GM10248 (cell line): ENCODE measurements at regions not wholly inside any gene's neighbourhood (a gene's known extent, or its start where the extent isn't known, plus 50 kb on each side); places are given as distances from the start of the nearest gene placed in this dataset.

Source experiments
- CTCF ChIA-PET: fragments of 300-600 bp; sonication (Branson Sonifier 250); formaldehyde crosslinking; extraction: SDS; loops from one replicate; lab custom pipeline; 2021; ENCODE audit warnings: antibody characterized with exemption; lab: Yijun Ruan, JAX
- POLR2A ChIA-PET: fragments of 350-650 bp; sonication (Branson Sonifier 250); formaldehyde crosslinking; extraction: SDS; loops from one replicate; lab custom pipeline; 2020; ENCODE audit warnings: antibody characterized with exemption; lab: Yijun Ruan, JAX
- DNase-seq: peaks from one replicate; pipeline ENCODE4 v3.0.0; 2012; ENCODE audit errors: extremely low spot score
- TF ChIP-seq, protein P1 (sequence below): IDR thresholded peaks from 2 replicates; pipeline ENCODE4 v1.5.1; 2012; ENCODE audit warnings: mild to moderate bottlenecking, low read depth; ENCODE audit errors: extremely low read depth, missing control alignments, control extremely low read depth

- POLR2A ChIA-PET: no interaction called here
- DNase-seq: no peak
- TF ChIP-seq, protein P1, sequence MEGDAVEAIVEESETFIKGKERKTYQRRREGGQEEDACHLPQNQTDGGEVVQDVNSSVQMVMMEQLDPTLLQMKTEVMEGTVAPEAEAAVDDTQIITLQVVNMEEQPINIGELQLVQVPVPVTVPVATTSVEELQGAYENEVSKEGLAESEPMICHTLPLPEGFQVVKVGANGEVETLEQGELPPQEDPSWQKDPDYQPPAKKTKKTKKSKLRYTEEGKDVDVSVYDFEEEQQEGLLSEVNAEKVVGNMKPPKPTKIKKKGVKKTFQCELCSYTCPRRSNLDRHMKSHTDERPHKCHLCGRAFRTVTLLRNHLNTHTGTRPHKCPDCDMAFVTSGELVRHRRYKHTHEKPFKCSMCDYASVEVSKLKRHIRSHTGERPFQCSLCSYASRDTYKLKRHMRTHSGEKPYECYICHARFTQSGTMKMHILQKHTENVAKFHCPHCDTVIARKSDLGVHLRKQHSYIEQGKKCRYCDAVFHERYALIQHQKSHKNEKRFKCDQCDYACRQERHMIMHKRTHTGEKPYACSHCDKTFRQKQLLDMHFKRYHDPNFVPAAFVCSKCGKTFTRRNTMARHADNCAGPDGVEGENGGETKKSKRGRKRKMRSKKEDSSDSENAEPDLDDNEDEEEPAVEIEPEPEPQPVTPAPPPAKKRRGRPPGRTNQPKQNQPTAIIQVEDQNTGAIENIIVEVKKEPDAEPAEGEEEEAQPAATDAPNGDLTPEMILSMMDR: no peak
Measured at GRCh38 chr22:35191412-35191811, 65.9 kb upstream of the HMGXB4 start.

GRCh38 chr22:35192129-35192918 lies 65.0 kb upstream of the HMGXB4 start:
- ChIA-PET POLR2A (no interaction called here), CTCF (no interaction called here)
- TF ChIP-seq, protein P1: no peak
- no peak for DNase-seq

More at GRCh38 chr22:35191412-35191811, 65.9 kb upstream of the HMGXB4 start:
- CTCF ChIA-PET: no interaction called here

- TF ChIP-seq, protein P1: no peak
- ChIA-PET POLR2A (no interaction called here), CTCF (interaction anchor here (2.0 kb wide), 1 partner anchor 12 kb away, joined by 6 read pairs; no protein-coding TSS in a partner anchor)
- no peak for DNase-seq
Measured at GRCh38 chr22:35195226-35195625, 62.1 kb upstream of the HMGXB4 start.

- no peak for DNase-seq
- ChIA-PET CTCF (interaction anchor here (2.0 kb wide), 1 partner anchor 11 kb away, joined by 6 read pairs; no protein-coding TSS in a partner anchor), POLR2A (no interaction called here)
- TF ChIP-seq, protein P1: no peak
Measured at GRCh38 chr22:35195821-35196220, 61.5 kb upstream of the HMGXB4 start.

GRCh38 chr22:35197071-35197470 lies 60.2 kb upstream of the HMGXB4 start:
- TF ChIP-seq, protein P1: no peak
- no peak for DNase-seq
- ChIA-PET CTCF (interaction anchor here (1.0 to 2.0 kb wide), 2 partner anchors 10 to 35 kb away, joined by 3 to 6 read pairs; no protein-coding TSS in a partner anchor), POLR2A (no interaction called here)

GRCh38 chr22:35197886-35198285 lies 59.4 kb upstream of the HMGXB4 start:
- TF ChIP-seq, protein P1: no peak
- CTCF ChIA-PET: interaction anchor here (1.0 kb wide), 1 partner anchor 34 kb away, joined by 3 read pairs; no protein-coding TSS in a partner anchor
- POLR2A ChIA-PET: no interaction called here
- no peak for DNase-seq
